ENCODE measurements at regions not wholly inside any gene's neighbourhood (a gene's known extent, or its start where the extent isn't known, plus 50 kb on each side); places are given as distances from the start of the nearest gene placed in this dataset.
"Not testable (repeated sequence)": the region's sequence is repeated elsewhere in the genome, so short reads cannot be mapped to it uniquely, and the experiment has no call there.

GRCh38 chr16:29218649-29219048, 187.9 kb downstream of the NPIPB11 start:
- H3K27me3 ChIP-seq (replicated peaks in 2 of 5; ENCODE audit: control insufficient read depth in 4 of 5, insufficient read depth in 5 of 5, low read length in 4 of 5); H3K4me1 ChIP-seq (ENCODE audit: control extremely low read depth in 1 of 4, control insufficient read depth in 4 of 4, insufficient read depth in 4 of 4, low read length in 3 of 4); H3K27ac ChIP-seq (ENCODE audit: insufficient read depth in 1 of 2, low read depth in 1 of 2, low read length in 2 of 2, poor library complexity in 1 of 2, severe bottlenecking in 2 of 2); CTCF ChIA-PET; H3K9me3 ChIP-seq (ENCODE audit: control extremely low read depth in 1 of 5, control insufficient read depth in 4 of 5, insufficient read depth in 2 of 5, low read depth in 1 of 5, low read length in 4 of 5); H3K4me3 ChIP-seq (ENCODE audit: control insufficient read depth in 1 of 7, extremely low read depth in 1 of 7, insufficient read depth in 4 of 7, low read depth in 2 of 7, low read length in 6 of 7); POLR2A ChIA-PET; DNase-seq: not testable (repeated sequence)
- 96% methylated on average over 5 of the region's 26 CpGs for WGBS (ENCODE audit: insufficient coverage)
- peaks cover 0 to 13% (median 3%) of the 10 kb centered on the region in 4 experiments for H3K36me3 ChIP-seq (ENCODE audit: control insufficient read depth in 4 of 4, insufficient read depth in 4 of 4, low read length in 3 of 4)

- peaks cover 0 to 13% (median 3%) of the 10 kb centered on the region in 4 experiments for H3K36me3 ChIP-seq (ENCODE audit: control insufficient read depth in 4 of 4, insufficient read depth in 4 of 4, low read length in 3 of 4)
- CTCF ChIA-PET; H3K9me3 ChIP-seq (ENCODE audit: control extremely low read depth in 1 of 5, control insufficient read depth in 4 of 5, insufficient read depth in 2 of 5, low read depth in 1 of 5, low read length in 4 of 5); POLR2A ChIA-PET; H3K4me3 ChIP-seq (ENCODE audit: control insufficient read depth in 1 of 7, extremely low read depth in 1 of 7, insufficient read depth in 4 of 7, low read depth in 2 of 7, low read length in 6 of 7); H3K27me3 ChIP-seq (replicated peaks in 2 of 5; ENCODE audit: control insufficient read depth in 4 of 5, insufficient read depth in 5 of 5, low read length in 4 of 5); H3K4me1 ChIP-seq (ENCODE audit: control extremely low read depth in 1 of 4, control insufficient read depth in 4 of 4, insufficient read depth in 4 of 4, low read length in 3 of 4); DNase-seq; H3K27ac ChIP-seq (ENCODE audit: insufficient read depth in 1 of 2, low read depth in 1 of 2, low read length in 2 of 2, poor library complexity in 1 of 2, severe bottlenecking in 2 of 2): not testable (repeated sequence)
- WGBS (ENCODE audit: insufficient coverage), result no CpG with 5 or more reads among the region's 16 CpGs
Measured at GRCh38 chr16:29218171-29218570, 188.3 kb downstream of the NPIPB11 start.

GRCh38 chr16:29217752-29218126, 188.8 kb downstream of the NPIPB11 start:
- DNase-seq; POLR2A ChIA-PET; H3K27ac ChIP-seq (ENCODE audit: insufficient read depth in 1 of 2, low read depth in 1 of 2, low read length in 2 of 2, poor library complexity in 1 of 2, severe bottlenecking in 2 of 2); H3K9me3 ChIP-seq (ENCODE audit: control extremely low read depth in 1 of 5, control insufficient read depth in 4 of 5, insufficient read depth in 2 of 5, low read depth in 1 of 5, low read length in 4 of 5); H3K27me3 ChIP-seq (replicated peaks in 2 of 5; ENCODE audit: control insufficient read depth in 4 of 5, insufficient read depth in 5 of 5, low read length in 4 of 5); CTCF ChIA-PET; H3K4me3 ChIP-seq (ENCODE audit: control insufficient read depth in 1 of 7, extremely low read depth in 1 of 7, insufficient read depth in 4 of 7, low read depth in 2 of 7, low read length in 6 of 7); H3K4me1 ChIP-seq (ENCODE audit: control extremely low read depth in 1 of 4, control insufficient read depth in 4 of 4, insufficient read depth in 4 of 4, low read length in 3 of 4): not testable (repeated sequence)
- peaks cover 0 to 13% (median 3%) of the 10 kb centered on the region in 4 experiments for H3K36me3 ChIP-seq (ENCODE audit: control insufficient read depth in 4 of 4, insufficient read depth in 4 of 4, low read length in 3 of 4)
- WGBS (ENCODE audit: insufficient coverage), result 100% methylated on average over 7 of the region's 16 CpGs

- H3K9me3 ChIP-seq (ENCODE audit: control extremely low read depth in 1 of 5, control insufficient read depth in 4 of 5, insufficient read depth in 2 of 5, low read depth in 1 of 5, low read length in 4 of 5); H3K27ac ChIP-seq (ENCODE audit: insufficient read depth in 1 of 2, low read depth in 1 of 2, low read length in 2 of 2, poor library complexity in 1 of 2, severe bottlenecking in 2 of 2); POLR2A ChIA-PET; H3K27me3 ChIP-seq (replicated peaks in 2 of 5; ENCODE audit: control insufficient read depth in 4 of 5, insufficient read depth in 5 of 5, low read length in 4 of 5); H3K4me1 ChIP-seq (ENCODE audit: control extremely low read depth in 1 of 4, control insufficient read depth in 4 of 4, insufficient read depth in 4 of 4, low read length in 3 of 4); DNase-seq; H3K4me3 ChIP-seq (ENCODE audit: control insufficient read depth in 1 of 7, extremely low read depth in 1 of 7, insufficient read depth in 4 of 7, low read depth in 2 of 7, low read length in 6 of 7); CTCF ChIA-PET: not testable (repeated sequence)
- H3K36me3 ChIP-seq (ENCODE audit: control insufficient read depth in 4 of 4, insufficient read depth in 4 of 4, low read length in 3 of 4), result peaks cover 0 to 13% (median 3%) of the 10 kb centered on the region in 4 experiments
- 96% methylated on average over 12 of the region's 22 CpGs for WGBS (ENCODE audit: insufficient coverage)
Measured at GRCh38 chr16:29217104-29217751, 189.3 kb downstream of the NPIPB11 start.

- POLR2A ChIA-PET; DNase-seq; H3K9me3 ChIP-seq (ENCODE audit: control extremely low read depth in 1 of 5, control insufficient read depth in 4 of 5, insufficient read depth in 2 of 5, low read depth in 1 of 5, low read length in 4 of 5); H3K4me3 ChIP-seq (ENCODE audit: control insufficient read depth in 1 of 7, extremely low read depth in 1 of 7, insufficient read depth in 4 of 7, low read depth in 2 of 7, low read length in 6 of 7); CTCF ChIA-PET; H3K36me3 ChIP-seq (ENCODE audit: control insufficient read depth in 4 of 4, insufficient read depth in 4 of 4, low read length in 3 of 4); H3K27ac ChIP-seq (ENCODE audit: insufficient read depth in 1 of 2, low read depth in 1 of 2, low read length in 2 of 2, poor library complexity in 1 of 2, severe bottlenecking in 2 of 2); H3K27me3 ChIP-seq (replicated peaks in 2 of 5; ENCODE audit: control insufficient read depth in 4 of 5, insufficient read depth in 5 of 5, low read length in 4 of 5); H3K4me1 ChIP-seq (ENCODE audit: control extremely low read depth in 1 of 4, control insufficient read depth in 4 of 4, insufficient read depth in 4 of 4, low read length in 3 of 4): not testable (repeated sequence)
- 100% methylated on average over 1 of the region's 3 CpGs for WGBS (ENCODE audit: insufficient coverage)
Measured at GRCh38 chr16:29213770-29214169, 192.7 kb downstream of the NPIPB11 start.

- CTCF ChIA-PET; DNase-seq; H3K4me1 ChIP-seq (ENCODE audit: control extremely low read depth in 1 of 4, control insufficient read depth in 4 of 4, insufficient read depth in 4 of 4, low read length in 3 of 4); H3K27ac ChIP-seq (ENCODE audit: insufficient read depth in 1 of 2, low read depth in 1 of 2, low read length in 2 of 2, poor library complexity in 1 of 2, severe bottlenecking in 2 of 2); H3K36me3 ChIP-seq (ENCODE audit: control insufficient read depth in 4 of 4, insufficient read depth in 4 of 4, low read length in 3 of 4); H3K27me3 ChIP-seq (replicated peaks in 2 of 5; ENCODE audit: control insufficient read depth in 4 of 5, insufficient read depth in 5 of 5, low read length in 4 of 5); POLR2A ChIA-PET; H3K9me3 ChIP-seq (ENCODE audit: control extremely low read depth in 1 of 5, control insufficient read depth in 4 of 5, insufficient read depth in 2 of 5, low read depth in 1 of 5, low read length in 4 of 5); H3K4me3 ChIP-seq (ENCODE audit: control insufficient read depth in 1 of 7, extremely low read depth in 1 of 7, insufficient read depth in 4 of 7, low read depth in 2 of 7, low read length in 6 of 7): not testable (repeated sequence)
- WGBS (ENCODE audit: insufficient coverage), result 100% methylated on average over 4 of the region's 6 CpGs
Measured at GRCh38 chr16:29213251-29213650, 193.3 kb downstream of the NPIPB11 start.

GRCh38 chr16:29212084-29213027, 194.2 kb downstream of the NPIPB11 start:
- H3K36me3 ChIP-seq (ENCODE audit: control insufficient read depth in 4 of 4, insufficient read depth in 4 of 4, low read length in 3 of 4); H3K27ac ChIP-seq (ENCODE audit: insufficient read depth in 1 of 2, low read depth in 1 of 2, low read length in 2 of 2, poor library complexity in 1 of 2, severe bottlenecking in 2 of 2); DNase-seq; H3K9me3 ChIP-seq (ENCODE audit: control extremely low read depth in 1 of 5, control insufficient read depth in 4 of 5, insufficient read depth in 2 of 5, low read depth in 1 of 5, low read length in 4 of 5); POLR2A ChIA-PET; H3K4me3 ChIP-seq (ENCODE audit: control insufficient read depth in 1 of 7, extremely low read depth in 1 of 7, insufficient read depth in 4 of 7, low read depth in 2 of 7, low read length in 6 of 7); CTCF ChIA-PET; H3K4me1 ChIP-seq (ENCODE audit: control extremely low read depth in 1 of 4, control insufficient read depth in 4 of 4, insufficient read depth in 4 of 4, low read length in 3 of 4); H3K27me3 ChIP-seq (replicated peaks in 2 of 5; ENCODE audit: control insufficient read depth in 4 of 5, insufficient read depth in 5 of 5, low read length in 4 of 5): not testable (repeated sequence)
- 97% methylated on average over 11 of the region's 21 CpGs for WGBS (ENCODE audit: insufficient coverage)

Measured in common myeloid progenitor, CD34-positive (primary cell).